Astrocyte (in vitro differentiated cells and primary cell): ENCODE measurements at regions not wholly inside any gene's neighbourhood (a gene's known extent, or its start where the extent isn't known, plus 50 kb on each side); places are given as distances from the start of the nearest gene placed in this dataset.

Experiments
- EZH2 ChIP-seq: IDR thresholded peaks from 2 replicates; pipeline ENCODE4 v1.6.1; 2012; ENCODE audit warnings: mild to moderate bottlenecking, low read length, inconsistent platforms; ENCODE audit not compliant: insufficient read depth
- TF ChIP-seq, protein P1 (sequence below): IDR thresholded peaks from 2 replicates; pipeline ENCODE4 v1.5.1; 2011; ENCODE audit warnings: low read depth, mild to moderate bottlenecking, inconsistent platforms, low read length, moderate library complexity; ENCODE audit not compliant: insufficient read depth

GRCh38 chr2:16250466-16250865 is 310.1 kb downstream of the MYCN start:
- TF ChIP-seq, protein P1, sequence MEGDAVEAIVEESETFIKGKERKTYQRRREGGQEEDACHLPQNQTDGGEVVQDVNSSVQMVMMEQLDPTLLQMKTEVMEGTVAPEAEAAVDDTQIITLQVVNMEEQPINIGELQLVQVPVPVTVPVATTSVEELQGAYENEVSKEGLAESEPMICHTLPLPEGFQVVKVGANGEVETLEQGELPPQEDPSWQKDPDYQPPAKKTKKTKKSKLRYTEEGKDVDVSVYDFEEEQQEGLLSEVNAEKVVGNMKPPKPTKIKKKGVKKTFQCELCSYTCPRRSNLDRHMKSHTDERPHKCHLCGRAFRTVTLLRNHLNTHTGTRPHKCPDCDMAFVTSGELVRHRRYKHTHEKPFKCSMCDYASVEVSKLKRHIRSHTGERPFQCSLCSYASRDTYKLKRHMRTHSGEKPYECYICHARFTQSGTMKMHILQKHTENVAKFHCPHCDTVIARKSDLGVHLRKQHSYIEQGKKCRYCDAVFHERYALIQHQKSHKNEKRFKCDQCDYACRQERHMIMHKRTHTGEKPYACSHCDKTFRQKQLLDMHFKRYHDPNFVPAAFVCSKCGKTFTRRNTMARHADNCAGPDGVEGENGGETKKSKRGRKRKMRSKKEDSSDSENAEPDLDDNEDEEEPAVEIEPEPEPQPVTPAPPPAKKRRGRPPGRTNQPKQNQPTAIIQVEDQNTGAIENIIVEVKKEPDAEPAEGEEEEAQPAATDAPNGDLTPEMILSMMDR: no peak
- no peak for TF ChIP-seq EZH2
